ENCODE measurements at regions not wholly inside any gene's neighbourhood (a gene's known extent, or its start where the extent isn't known, plus 50 kb on each side); places are given as distances from the start of the nearest gene placed in this dataset.
"Not testable (repeated sequence)": the region's sequence is repeated elsewhere in the genome, so short reads cannot be mapped to it uniquely, and the experiment has no call there.

- DNase-seq: no peak
Observed at GRCh38 chr1:228870041-228870713, 134.9 kb downstream of the RHOU start.

DNA sequence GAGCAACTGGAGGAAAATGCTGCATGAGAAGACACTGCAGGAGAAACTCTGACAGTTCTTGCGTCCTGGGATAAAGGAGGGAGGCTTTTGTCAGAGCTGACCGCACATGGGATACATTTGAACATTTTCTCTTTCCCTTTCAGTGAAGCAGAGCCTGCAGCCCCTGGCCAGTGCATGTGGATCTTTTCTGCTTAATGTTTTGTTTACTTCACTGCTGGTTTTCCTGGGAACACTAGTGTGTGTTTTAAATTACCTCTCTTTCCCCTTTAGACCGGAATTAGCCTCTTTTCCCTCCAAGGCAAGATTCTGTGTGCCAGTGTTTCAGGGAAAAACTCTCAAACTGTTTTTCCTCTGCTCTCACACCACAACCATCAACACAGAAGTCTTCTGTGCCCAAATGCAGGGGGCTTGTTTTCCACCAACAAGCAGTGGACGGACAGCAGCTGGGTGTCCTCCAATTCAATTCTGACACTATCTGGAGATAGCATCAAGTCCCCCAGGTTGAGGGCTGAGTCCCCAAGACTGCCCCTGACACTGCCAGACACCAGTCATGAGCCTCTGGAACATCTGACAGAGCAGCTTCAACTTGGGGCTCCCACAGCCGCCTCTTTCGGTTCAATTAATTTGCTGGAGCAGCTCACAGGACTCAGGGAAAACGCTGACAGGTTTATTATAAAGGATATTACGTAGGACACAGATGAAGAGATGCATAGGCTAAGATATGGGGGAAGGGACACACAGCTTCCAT lies 136.2 kb downstream of the RHOU start:
- no peak for DNase-seq

DNA sequence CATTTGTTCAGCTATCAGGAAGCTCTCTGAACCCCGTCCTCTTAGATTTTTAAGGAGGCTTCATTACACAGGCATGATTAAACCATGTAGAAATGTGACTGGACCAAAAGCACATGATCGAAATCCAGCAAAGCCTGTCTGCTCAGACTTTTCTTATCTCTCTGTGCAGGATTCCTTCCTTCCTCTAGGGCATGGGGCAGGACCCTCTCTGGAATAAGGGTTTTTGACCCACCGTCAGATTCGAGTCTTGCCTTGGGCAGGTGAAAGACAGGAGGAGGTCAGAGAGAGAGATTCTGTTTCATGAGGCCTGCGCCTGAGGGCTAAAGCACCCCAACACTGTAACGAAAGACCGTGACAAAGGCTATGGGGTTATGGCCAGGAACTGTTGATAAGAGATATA lies 136.8 kb downstream of the RHOU start:
- no peak for DNase-seq

GRCh38 chr1:228873709-228874108 lies 138.4 kb downstream of the RHOU start:
- DNase-seq: no peak

DNA sequence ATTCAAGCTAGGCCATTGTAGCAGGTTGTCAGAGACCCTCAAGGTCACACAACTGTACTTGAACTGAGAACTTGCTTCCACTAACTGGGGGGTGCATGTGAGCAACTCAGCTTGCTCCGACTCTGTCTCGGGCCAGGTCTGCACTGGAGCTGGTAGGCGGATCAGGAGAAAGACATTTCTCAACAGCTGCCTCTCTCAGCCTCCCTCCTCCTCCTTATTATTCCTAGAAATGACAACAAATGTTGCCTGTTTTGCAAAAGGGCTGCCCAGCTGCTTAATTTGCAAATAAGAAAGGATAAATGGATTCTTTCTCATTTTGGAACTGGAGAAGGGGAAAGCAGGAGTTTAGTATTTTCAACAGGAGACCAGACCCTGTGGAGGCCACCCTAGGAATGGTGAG lies 140.5 kb downstream of the RHOU start:
- no peak for DNase-seq

DNA sequence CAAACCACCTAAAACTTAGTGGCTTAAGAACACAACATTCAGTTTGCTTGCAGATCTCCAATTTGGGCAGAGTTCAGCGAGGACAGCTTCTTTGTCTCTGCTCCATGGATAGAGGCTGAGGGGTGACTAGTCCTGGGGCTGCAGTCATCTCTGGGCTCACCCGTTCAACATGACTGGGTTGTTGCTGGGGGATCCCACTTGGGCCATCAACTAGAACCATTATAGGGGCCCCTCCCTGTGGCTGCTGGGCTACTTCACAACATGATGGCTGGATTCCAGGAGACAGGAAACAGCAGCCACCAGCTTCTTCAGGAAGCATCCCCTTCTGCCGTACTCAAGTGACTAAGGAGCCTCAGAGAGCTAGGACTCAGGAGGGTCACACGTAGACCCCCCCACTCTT lies 140.9 kb downstream of the RHOU start:
- DNase-seq: no peak

DNA sequence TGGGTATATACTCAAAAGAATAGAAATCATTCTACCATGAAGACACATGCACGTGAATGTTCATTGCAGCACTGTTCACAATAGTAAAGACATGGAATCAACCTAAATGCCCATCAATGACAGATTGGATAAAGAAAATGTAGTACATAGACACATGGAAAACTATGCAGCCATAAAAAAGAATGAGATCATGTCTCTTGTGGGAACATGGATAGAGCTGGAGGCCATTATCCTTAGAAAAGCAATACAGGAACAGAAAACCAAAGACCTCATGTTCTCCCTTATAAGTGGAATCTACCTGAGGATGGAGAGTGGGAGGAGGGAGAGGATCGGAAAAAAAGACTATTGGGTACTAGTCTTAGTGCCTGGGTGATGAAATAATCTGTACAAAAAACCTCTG lies 143.9 kb downstream of the RHOU start:
- DNase-seq: no peak

GRCh38 chr1:228882041-228882770 lies 146.9 kb downstream of the RHOU start:
- DNase-seq: no peak

DNA sequence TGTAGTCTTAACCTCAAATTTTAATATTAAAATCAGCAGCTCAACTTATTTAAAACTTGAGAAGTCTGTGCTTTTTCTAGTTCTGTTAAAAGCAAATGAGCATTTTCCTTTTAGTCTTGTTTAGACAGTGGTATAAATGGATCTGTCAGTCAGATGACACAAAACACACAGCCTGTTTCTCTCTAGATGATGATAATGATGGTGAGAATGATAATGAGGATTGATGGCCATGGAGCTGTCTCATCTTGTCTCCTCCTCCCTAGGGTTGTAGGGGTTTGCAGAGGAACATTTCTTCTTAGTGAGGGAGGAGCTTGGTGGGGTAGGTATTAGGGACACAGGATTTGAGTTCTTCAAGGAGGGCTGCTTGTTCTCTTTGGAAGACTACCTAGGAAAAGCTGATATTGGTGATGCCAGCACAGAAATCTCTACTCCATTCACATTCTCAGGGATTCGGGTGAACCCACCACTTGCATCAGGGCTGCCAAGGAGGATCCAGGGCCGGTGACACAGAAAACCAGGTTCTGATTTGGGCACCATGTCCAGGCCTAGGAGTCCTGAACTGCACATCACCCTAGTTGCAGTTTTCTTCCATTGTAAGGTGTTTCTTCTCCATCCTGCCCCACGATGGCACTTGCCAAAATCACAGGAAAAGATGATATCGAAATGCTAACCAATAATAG lies 147.6 kb downstream of the RHOU start:
- no peak for DNase-seq

DNA sequence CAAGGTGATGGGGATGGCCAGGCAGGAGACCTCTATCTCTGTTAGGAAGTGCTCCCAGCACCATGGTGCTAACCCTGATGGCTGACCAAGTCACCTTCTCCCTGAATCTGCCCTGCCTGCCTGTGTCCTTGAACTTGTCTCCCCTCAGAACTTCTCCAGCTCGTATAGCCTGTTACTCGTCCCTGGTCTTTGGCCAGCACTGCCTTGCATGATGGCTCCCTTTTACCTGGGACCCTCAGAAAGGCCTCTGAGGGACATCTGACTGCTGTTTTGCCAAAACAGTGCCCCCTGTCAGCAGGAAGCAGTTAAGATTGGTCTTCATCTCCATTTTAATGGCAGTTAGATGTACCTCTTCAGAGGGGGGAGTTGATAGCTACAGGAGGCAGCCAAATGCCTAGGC lies 148.3 kb downstream of the RHOU start:
- no peak for DNase-seq

GRCh38 chr1:228884196-228884595 lies 148.9 kb downstream of the RHOU start:
- DNase-seq: no peak

DNA sequence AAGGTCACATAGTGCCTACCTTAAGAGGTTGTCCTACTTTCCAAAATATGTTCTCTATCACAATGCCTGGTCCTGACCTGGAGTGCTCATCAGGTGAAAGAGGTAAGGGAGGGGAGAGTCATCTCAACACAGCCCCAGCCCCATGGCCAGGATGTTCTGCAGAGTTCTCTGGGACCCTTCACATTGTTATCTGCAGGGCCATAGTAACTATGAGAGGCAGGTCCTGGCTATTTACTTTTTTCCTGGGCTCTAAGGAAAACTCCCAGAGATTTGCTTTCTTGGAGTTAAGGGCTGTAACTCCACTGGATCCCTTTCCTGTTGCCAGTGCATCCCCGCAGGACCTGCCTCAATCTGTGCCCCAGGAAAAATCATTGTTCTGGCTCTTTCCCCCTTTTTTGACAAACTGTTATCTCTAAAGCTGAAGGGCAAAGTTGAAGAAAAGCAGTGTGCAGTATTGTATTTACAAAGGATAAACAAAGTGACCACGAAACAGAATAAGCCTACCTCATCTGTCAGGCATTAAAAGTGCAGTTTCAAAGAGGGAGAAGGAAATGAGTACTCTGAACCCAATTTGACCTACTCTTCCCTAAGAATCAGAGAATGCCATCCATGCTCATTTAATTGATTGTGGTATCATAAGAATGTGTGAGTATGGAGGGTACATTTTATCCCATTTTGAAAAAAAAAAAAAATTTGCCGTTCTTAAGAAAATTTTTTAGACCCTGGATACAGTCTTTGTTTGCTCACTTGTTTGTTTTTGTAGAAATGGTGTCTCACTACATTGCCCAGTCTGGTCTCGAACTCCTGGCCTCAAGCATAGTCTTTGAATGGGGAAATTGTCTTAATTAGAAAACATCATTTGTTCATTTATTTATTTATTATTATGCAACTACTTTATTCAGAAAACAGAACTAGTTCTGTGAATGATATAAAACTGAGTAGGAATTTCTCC lies 149.6 kb downstream of the RHOU start:
- no peak for DNase-seq

GRCh38 chr1:228885845-228886244 lies 150.6 kb downstream of the RHOU start:
- no peak for DNase-seq

GRCh38 chr1:228887101-228887500 lies 151.8 kb downstream of the RHOU start:
- no peak for DNase-seq

- no peak for DNase-seq
Observed at GRCh38 chr1:228887960-228888359, 152.7 kb downstream of the RHOU start.

GRCh38 chr1:228889289-228889688 lies 154.0 kb downstream of the RHOU start:
- no peak for DNase-seq

GRCh38 chr1:228891272-228892034 lies 156.2 kb downstream of the RHOU start:
- DNase-seq: no peak

DNA sequence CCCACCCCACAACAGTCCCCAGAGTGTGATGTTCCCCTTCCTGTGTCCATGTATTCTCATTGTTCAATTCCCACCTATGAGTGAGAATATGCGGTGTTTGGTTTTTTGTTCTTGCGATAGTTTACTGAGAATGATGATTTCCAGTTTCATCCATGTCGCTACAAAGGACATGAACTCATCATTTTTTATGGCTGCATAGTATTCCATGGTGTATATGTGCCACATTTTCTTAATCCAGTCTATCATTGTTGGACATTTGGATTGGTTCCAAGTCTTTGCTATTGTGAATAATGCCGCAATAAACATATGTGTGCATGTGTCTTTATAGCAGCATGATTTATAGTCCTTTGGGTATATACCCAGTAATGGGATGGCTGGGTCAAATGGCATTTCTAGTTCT lies 156.9 kb downstream of the RHOU start:
- DNase-seq: not testable (repeated sequence)

GRCh38 chr1:228894442-228894989 lies 159.2 kb downstream of the RHOU start:
- DNase-seq: no peak

DNA sequence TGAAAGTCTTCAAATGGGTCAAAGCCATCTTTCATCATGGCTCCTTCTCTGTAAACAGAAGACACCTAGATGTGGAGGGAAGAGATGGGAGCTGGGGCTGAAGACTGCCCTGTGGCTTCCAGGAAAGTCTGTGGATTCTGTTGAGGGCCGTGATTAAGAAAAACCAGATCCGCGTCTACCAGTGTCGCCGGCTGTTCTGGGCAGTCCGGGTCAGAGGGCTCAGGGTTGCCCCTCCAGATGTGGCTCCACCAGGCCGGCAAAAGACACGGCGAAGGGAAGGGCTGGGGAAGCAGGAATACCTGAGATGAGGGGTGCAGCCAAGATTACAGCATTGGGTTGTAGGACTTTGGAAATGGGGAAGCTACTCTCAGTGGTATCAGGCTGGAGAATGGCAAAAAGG lies 162.6 kb downstream of the RHOU start:
- no peak for DNase-seq

DNA sequence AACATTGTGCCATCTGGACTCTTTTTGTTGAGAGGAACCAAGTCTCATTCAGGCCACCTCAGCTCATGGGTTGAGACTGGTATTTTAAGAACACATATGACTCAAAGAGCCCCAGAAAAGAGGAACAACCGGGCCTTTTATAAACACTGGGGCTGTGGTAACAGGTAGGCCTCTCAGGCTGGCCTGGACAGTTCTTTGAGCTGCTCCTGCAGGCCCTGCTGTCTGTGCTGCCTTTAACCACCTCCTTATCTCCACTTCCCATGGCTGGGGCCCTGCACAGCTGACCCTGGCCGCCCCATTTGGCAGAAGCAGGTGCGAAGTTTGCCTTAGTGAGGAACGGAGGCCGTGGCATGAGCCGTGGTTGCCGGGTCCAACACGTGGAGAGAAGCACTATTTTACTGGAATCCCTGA lies 163.3 kb downstream of the RHOU start:
- no peak for DNase-seq

Data from DMS153 (cell line).